Activated naive CD4-positive, alpha-beta T cell treated with anti-CD3 and anti-CD28 coated beads for 36 hours (primary cell): ENCODE measurements at regions not wholly inside any gene's neighbourhood (a gene's known extent, or its start where the extent isn't known, plus 50 kb on each side); places are given as distances from the start of the nearest gene placed in this dataset.

Source experiments
- CTCF ChIA-PET: fragments of 350-600 bp; sonication (Branson Sonifier 250); formaldehyde crosslinking; loops from one replicate; lab custom pipeline; 2021; ENCODE audit warnings: antibody characterized with exemption; lab: Charles Lee
- DNase-seq: peaks from one replicate; pipeline ENCODE4 v3.0.0-alpha.2; 2020
- H3K27ac Mint-ChIP-seq: one replicate; pipeline ENCODE4 v1.8.0; 2021; ENCODE audit warnings: mild to moderate bottlenecking, mixed read lengths
- H3K27me3 Mint-ChIP-seq: one replicate; pipeline ENCODE4 v1.8.0; 2021; ENCODE audit warnings: low read depth, mixed read lengths
- H3K36me3 Mint-ChIP-seq: one replicate; pipeline ENCODE4 v1.8.0; 2021; ENCODE audit warnings: low read depth, mixed read lengths
- H3K4me1 Mint-ChIP-seq: one replicate; pipeline ENCODE4 v1.8.0; 2021; ENCODE audit warnings: low read depth, mixed read lengths
- H3K4me3 Mint-ChIP-seq: one replicate; pipeline ENCODE4 v1.8.0; 2021; ENCODE audit warnings: mild to moderate bottlenecking, moderate library complexity, mixed read lengths
- H3K9me3 Mint-ChIP-seq: one replicate; pipeline ENCODE4 v1.8.0; 2021; ENCODE audit warnings: mixed read lengths
- intact Hi-C: fragments of 100-400 bp; cut with micrococcal nuclease; formaldehyde crosslinking; loops from one replicate; pipeline ENCODE4 v1.15.1; 2023

DNA sequence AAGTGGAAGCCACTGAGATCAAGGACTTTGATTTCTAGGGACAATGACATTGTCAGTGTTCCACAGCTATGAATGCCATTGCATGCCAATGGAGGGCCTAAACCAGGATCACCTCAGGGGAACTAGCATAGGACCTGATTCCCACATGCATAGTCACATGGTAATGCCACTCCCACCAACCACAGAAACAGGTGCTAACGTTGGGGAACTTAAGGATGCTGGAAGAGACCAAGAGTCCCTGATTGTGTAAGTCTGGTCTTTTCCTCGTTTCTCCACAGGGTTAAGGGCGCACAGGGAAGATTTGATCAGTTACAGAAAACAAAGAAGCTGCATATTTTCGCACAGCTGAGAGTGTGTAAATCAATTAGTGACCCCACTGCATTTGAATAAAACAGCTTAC lies 59.4 kb upstream of the CD44 start:
- Mint-ChIP-seq H3K9me3 (peaks cover 3% of the 10 kb centered on the region), H3K36me3 (no peaks in the 10 kb centered on the region), H3K27ac (no peak overlapping the region), H3K4me1 (peaks cover 86% of the 10 kb centered on the region), H3K4me3 (no peak overlapping the region), H3K27me3 (no peaks in the 10 kb centered on the region)
- DNase-seq = no peak
- CTCF ChIA-PET = interaction anchor here (1.3 kb wide), 1 partner anchor 84 kb away, joined by 4 read pairs; no protein-coding TSS in a partner anchor
- intact Hi-C loops = loop anchor here (5.0 kb wide), 3 partner anchors 313 to 847 kb away; no protein-coding TSS in a partner anchor

DNA sequence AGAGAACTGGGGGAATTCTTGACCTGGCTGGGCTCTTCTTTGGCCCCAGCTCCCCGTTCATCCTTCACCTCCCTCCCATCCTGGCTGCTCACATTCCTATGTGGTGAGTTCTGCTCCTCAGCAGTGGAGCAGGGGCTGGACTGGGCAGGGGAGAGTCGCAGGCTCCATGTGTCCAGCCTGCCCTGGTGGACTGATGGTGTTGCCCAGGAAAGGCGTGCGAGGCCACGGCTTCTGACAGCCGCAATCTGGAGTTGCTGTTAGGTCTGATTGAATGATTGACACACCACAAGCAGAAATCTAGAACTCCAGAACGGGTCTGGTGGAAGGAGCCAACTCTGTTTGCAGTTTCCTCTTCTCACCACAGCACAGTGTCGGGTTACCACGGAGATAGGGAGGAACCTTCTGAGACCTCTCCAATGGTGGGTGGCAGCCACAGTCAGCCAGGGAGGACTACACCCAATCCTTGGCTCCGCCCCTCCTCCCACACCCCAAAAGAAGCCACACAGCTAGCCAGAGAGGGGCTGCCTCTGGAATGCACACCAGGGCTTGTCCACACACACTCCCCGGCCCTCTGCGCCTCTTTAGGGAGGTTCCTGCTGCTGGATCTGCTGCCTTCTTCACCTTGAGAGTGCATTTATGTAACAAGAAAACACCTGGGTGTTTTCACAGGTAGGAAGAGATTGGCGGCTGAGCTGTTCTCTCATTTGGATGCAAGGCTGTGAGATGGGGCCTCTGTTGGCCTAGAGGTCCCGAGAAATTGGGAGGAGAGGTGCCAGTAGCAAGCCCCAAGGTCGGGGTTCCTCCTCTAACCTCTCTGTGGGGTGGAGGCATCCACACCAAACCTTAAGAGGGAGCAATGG lies 56.4 kb upstream of the CD44 start:
- H3K4me1 Mint-ChIP-seq = peaks cover 91% of the 10 kb centered on the region
- H3K9me3 Mint-ChIP-seq = peaks cover 3% of the 10 kb centered on the region
- CTCF ChIA-PET = interaction anchor here (0.7 to 2.2 kb wide), 5 partner anchors 24 to 59 kb away, joined by 3 to 6 read pairs (median 3); partner anchors contain the start of gene CD44
- peak; percentile 89 for DNase-seq
- no peaks in the 10 kb centered on the region for H3K36me3 Mint-ChIP-seq
- intact Hi-C loops = loop anchor here (1.0 to 5.0 kb wide), 17 partner anchors 9 to 850 kb away; partner anchors contain the start of genes APIP and PDHX
- peak overlapping the region; percentile 90 for H3K27ac Mint-ChIP-seq
- peak overlapping the region; percentile 66 for H3K4me3 Mint-ChIP-seq
- H3K27me3 Mint-ChIP-seq = no peaks in the 10 kb centered on the region

DNA sequence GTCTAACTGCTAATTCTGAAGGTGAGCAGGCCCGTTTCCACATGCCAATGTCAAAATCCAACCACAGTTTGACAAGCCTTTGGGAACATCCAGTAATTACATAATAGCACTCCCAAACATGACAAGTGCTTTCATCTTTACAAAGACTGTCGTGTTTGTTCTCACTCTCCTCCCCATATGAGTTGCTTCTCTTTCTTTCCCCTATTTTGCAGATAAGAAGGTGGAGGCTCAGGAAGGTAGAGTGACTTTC lies 55.9 kb upstream of the CD44 start:
- Mint-ChIP-seq H3K4me3 (peak overlapping the region; percentile 66), H3K27ac (peak overlapping the region; percentile 90), H3K36me3 (no peaks in the 10 kb centered on the region), H3K9me3 (peaks cover 3% of the 10 kb centered on the region), H3K27me3 (no peaks in the 10 kb centered on the region), H3K4me1 (peaks cover 91% of the 10 kb centered on the region)
- CTCF ChIA-PET = interaction anchor here (0.7 to 2.2 kb wide), 4 partner anchors 23 to 58 kb away, joined by 3 to 6 read pairs (median 4); partner anchors contain the start of gene CD44
- intact Hi-C loops = loop anchor here (1.0 to 5.0 kb wide), 17 partner anchors 10 to 851 kb away; partner anchors contain the start of genes APIP and PDHX
- no peak for DNase-seq

DNA sequence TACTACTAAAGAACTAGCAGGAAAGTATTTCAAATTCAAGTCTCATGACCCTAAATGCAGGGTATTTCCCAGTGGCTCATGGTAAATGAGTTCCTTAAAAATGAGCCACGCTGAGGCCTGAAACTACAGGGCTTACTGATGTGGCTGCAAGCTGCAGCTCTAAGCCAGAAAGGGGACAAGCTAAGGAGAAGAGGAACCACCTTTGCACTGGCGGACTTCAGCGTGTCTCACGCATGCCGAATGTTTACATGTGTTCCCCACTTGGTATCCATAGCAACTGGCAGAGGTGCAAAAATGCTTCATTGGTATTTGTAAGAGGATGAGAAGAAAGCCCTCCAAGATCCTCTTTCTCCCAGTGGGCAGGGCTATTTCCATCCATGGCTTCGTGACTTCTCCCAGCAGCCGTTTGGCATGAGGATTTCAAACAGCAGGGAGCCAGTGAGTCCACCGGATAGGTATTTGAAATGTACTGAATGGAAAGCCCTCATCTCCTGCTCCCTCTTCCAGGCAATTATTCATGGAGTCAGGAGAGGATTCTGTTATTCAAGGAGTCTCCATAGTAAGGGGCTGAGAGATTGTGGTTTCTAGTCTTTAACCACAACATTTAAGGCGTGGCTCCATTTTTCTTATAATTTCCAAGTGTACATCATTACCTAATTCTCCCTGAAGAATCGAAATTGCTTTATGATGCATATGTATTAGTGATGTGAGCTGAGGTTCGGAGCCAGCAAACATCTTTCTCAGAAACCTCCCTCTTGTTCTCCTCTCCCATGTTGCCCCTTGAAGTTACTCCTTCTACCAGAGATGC lies 55.3 kb upstream of the CD44 start:
- Mint-ChIP-seq H3K9me3 (peaks cover 3% of the 10 kb centered on the region), H3K4me3 (peak overlapping the region; percentile 66), H3K36me3 (no peaks in the 10 kb centered on the region), H3K27ac (peak overlapping the region; percentile 90), H3K4me1 (peaks cover 91% of the 10 kb centered on the region), H3K27me3 (no peaks in the 10 kb centered on the region)
- CTCF ChIA-PET = interaction anchor here (0.7 to 2.2 kb wide), 4 partner anchors 23 to 58 kb away, joined by 3 to 6 read pairs (median 4); partner anchors contain the start of gene CD44
- peak; percentile 89 for DNase-seq
- intact Hi-C loops = loop anchor here (1.0 to 5.0 kb wide), 17 partner anchors 10 to 851 kb away; partner anchors contain the start of genes APIP and PDHX

DNA sequence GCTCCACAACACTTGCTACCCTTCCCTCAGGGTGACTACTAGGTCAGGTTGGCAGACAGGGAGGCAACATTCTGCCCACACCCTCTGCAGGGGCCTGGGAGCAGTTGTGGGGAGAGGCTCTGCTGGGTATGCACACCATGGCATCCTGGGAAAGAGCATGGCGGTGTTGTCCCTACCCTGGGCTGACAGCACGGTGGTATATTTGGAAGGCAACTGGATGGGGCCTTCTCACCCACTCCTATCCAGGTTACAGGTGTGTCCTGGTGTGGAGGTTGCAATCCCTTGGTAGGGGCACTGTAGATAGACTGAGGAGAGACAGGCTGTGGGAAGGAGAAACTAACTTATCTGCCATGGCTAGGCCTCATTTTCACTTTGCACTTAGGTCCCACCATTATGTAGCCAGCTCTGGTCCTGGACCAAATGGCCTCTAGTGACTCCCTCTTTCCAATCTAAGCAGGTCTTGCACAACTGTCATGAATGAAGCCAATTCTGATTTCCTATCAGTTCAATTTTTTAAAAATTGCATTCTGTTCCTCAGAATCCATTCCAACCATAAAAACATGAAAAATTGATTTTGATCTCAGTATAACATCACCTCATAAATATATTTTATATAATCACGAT lies 54.0 kb upstream of the CD44 start:
- H3K4me3 Mint-ChIP-seq = no peak overlapping the region
- peaks cover 85% of the 10 kb centered on the region for H3K4me1 Mint-ChIP-seq
- H3K36me3 Mint-ChIP-seq = no peaks in the 10 kb centered on the region
- no peaks in the 10 kb centered on the region for H3K27me3 Mint-ChIP-seq
- DNase-seq = no peak
- CTCF ChIA-PET = no interaction called here
- intact Hi-C loops = loop anchor here (5.0 kb wide), 3 partner anchors 307 to 853 kb away; no protein-coding TSS in a partner anchor
- no peak overlapping the region for H3K27ac Mint-ChIP-seq
- H3K9me3 Mint-ChIP-seq = peaks cover 3% of the 10 kb centered on the region

DNA sequence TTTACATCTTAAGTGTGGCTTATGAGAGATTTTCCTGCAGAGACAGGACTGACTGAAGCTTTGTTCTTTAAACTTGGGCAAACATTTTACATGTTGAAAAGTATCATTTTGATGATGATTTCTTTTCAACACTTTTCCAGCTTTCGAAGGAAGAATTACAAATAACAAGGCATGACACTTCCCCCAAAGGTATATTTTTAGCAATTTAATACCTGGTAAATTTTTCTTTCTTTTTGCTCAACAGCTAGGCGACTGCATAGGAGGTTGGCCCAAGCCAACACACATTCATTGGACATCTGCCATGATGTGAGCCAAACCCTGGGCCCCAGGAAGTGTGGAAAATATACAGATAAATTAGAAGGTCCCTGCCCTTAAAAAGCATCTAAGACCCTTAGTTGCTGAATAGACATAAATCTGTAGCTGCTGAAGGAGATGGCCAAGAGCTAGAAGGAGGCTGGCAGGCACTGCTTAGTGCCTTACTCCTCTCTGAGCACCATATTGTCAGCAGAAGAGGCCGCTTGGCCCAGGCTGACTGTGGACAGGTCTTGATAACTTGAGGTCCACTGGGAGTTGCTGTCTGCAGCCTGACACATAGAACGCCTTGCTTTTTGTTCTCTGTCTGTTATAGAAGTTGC lies 53.3 kb upstream of the CD44 start:
- Mint-ChIP-seq H3K36me3 (no peaks in the 10 kb centered on the region), H3K4me3 (no peak overlapping the region), H3K27me3 (no peaks in the 10 kb centered on the region), H3K4me1 (peaks cover 83% of the 10 kb centered on the region), H3K9me3 (peaks cover 3% of the 10 kb centered on the region), H3K27ac (no peak overlapping the region)
- CTCF ChIA-PET = no interaction called here
- intact Hi-C loops = no loop called here
- no peak for DNase-seq

DNA sequence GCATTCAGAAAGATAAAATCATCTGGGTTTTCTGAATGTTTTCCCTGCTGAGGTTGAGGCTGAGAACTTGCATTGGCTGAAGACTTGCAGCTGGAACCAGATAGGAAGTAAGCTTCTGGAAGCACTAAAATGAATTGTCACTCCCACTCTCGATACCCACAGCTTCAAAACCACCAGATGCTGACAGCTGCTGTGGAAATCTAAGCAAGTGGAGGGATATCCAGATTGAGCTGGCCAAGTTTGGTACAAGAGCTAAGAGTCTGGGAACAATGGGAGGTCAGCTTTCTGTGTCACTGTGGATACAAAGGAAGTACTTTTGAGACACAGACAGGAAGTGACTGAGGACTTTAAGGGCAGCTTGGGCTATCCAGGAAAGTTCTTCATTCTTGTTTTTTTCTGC lies 51.3 kb upstream of the CD44 start:
- Mint-ChIP-seq H3K9me3 (no peaks in the 10 kb centered on the region), H3K27me3 (no peaks in the 10 kb centered on the region), H3K27ac (peak overlapping the region; percentile 71), H3K36me3 (no peaks in the 10 kb centered on the region), H3K4me3 (no peak overlapping the region), H3K4me1 (peaks cover 74% of the 10 kb centered on the region)
- intact Hi-C loops = loop anchor here (1.0 to 2.0 kb wide), 2 partner anchors 17 to 39 kb away; no protein-coding TSS in a partner anchor
- CTCF ChIA-PET = interaction anchor here (0.9 to 1.9 kb wide), 3 partner anchors 37 to 161 kb away, joined by 3 to 4 read pairs (median 4); no protein-coding TSS in a partner anchor
- DNase-seq = peak; percentile 42

DNA sequence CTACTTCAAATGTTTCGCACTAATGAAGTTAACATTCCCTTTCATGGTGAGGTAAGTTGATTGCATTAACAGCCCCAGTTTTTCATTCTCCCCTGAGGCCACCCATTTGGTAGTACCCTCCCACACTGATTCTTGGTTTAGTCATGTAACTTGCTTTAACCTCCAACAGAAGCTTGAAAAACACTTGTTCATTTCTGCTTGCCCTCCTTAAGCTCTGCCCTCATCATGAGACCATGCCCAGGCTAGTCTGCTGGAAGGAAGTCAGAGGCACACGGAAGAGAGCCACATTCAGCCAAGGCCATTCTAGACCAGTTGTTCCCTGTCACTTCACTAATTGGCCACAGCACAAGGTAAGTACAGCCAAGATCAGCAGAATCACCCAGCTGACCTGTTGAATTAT lies 50.7 kb upstream of the CD44 start:
- H3K4me1 Mint-ChIP-seq = peaks cover 68% of the 10 kb centered on the region
- intact Hi-C loops = loop anchor here (1.0 to 2.0 kb wide), 2 partner anchors 17 to 38 kb away; no protein-coding TSS in a partner anchor
- no peaks in the 10 kb centered on the region for H3K27me3 Mint-ChIP-seq
- DNase-seq = no peak
- peak overlapping the region; percentile 71 for H3K27ac Mint-ChIP-seq
- no peaks in the 10 kb centered on the region for H3K9me3 Mint-ChIP-seq
- H3K4me3 Mint-ChIP-seq = no peak overlapping the region
- CTCF ChIA-PET = interaction anchor here (1.0 to 1.9 kb wide), 3 partner anchors 36 to 161 kb away, joined by 3 to 4 read pairs (median 4); no protein-coding TSS in a partner anchor
- H3K36me3 Mint-ChIP-seq = no peaks in the 10 kb centered on the region

DNA sequence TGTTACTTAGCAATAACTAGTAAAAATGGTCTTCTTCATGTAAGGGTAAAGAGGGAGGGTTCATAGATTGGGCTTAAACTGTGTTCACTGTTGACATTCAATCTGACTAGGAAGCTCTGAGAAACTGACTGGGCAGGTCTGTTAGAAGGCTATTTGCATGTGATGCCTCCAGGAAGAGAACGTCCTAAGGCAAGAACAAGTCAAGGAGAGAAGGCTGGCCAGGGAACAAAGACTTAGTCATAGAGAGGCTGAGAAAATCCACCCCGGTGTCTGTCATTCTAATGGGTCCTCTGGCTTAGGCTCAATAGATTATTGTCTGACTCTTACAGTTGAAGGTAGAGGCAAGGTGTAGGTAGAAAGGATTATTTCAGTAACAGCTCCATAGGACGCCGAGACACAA lies 50.3 kb upstream of the CD44 start:
- CTCF ChIA-PET = interaction anchor here (0.7 to 1.9 kb wide), 5 partner anchors 35 to 1024 kb away, joined by 3 to 7 read pairs (median 4); no protein-coding TSS in a partner anchor
- intact Hi-C loops = loop anchor here (1.0 to 2.0 kb wide), 2 partner anchors 16 to 38 kb away; no protein-coding TSS in a partner anchor
- DNase-seq = no peak
- Mint-ChIP-seq H3K27ac (peak overlapping the region; percentile 71), H3K9me3 (no peaks in the 10 kb centered on the region), H3K36me3 (no peaks in the 10 kb centered on the region), H3K27me3 (no peaks in the 10 kb centered on the region), H3K4me3 (no peak overlapping the region), H3K4me1 (peaks cover 63% of the 10 kb centered on the region)
